AG09319 (cell line): ENCODE measurements at regions not wholly inside any gene's neighbourhood (a gene's known extent, or its start where the extent isn't known, plus 50 kb on each side); places are given as distances from the start of the nearest gene placed in this dataset.
"Not testable (repeated sequence)": the region's sequence is repeated elsewhere in the genome, so short reads cannot be mapped to it uniquely, and the experiment has no call there.

ENCODE experiments used
- DNase-seq: peaks from one replicate; pipeline ENCODE4 v3.0.0-alpha.2; 2010; ENCODE audit warnings: low read depth; ENCODE audit errors: extremely low read depth
- TF ChIP-seq, protein P1 (sequence below): IDR thresholded peaks from 2 replicates; pipeline ENCODE4 v1.5.1; 2011; ENCODE audit warnings: low read depth, mild to moderate bottlenecking, inconsistent platforms, low read length, moderate library complexity

DNA sequence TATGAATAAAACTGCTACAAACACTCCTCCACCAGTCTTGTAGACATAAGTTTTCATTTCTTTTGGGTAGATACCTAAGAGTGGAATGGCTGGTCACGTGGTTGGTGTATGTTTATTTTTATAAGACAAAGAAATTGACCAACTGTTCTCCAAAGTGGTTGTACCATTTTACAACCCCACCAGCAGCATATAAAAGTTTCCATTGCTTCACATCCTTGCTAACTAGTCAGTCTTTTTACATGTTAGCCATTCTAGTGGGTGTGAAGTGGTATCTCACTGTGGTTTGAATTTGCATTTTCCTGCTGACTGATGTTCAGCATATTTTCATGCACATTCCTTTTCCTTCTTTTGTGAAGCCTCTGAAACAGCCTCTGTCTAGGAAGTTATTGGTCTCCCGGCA lies 76.2 kb upstream of the ADGRG2 start:
- TF ChIP-seq, protein P1, sequence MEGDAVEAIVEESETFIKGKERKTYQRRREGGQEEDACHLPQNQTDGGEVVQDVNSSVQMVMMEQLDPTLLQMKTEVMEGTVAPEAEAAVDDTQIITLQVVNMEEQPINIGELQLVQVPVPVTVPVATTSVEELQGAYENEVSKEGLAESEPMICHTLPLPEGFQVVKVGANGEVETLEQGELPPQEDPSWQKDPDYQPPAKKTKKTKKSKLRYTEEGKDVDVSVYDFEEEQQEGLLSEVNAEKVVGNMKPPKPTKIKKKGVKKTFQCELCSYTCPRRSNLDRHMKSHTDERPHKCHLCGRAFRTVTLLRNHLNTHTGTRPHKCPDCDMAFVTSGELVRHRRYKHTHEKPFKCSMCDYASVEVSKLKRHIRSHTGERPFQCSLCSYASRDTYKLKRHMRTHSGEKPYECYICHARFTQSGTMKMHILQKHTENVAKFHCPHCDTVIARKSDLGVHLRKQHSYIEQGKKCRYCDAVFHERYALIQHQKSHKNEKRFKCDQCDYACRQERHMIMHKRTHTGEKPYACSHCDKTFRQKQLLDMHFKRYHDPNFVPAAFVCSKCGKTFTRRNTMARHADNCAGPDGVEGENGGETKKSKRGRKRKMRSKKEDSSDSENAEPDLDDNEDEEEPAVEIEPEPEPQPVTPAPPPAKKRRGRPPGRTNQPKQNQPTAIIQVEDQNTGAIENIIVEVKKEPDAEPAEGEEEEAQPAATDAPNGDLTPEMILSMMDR = no peak
- DNase-seq = no peak

DNA sequence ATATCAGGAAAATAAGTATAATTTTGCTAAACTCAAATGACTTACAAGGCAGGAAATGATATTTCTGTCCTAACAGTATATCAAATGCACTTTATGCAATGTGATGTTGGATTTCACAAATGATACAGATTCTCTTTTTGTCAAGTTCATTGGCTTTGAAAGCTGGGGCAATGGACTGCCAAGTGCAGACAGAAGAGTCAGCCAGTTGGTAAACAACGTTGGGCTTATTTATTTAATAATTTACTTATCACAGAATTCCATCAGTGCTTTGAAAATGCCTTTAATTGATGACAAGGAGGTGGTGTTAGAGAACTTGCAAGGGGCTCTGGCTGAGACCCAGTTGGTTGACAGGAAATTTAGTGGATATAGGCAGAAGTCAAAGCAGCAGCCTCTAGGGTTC lies 79.9 kb upstream of the ADGRG2 start:
- TF ChIP-seq, protein P1 = no peak
- DNase-seq = no peak

- no peak for DNase-seq
- TF ChIP-seq, protein P1 = no peak
Measured at GRCh38 chrX:19204636-19205035, 82.4 kb upstream of the ADGRG2 start.

GRCh38 chrX:19212037-19212436 lies 89.8 kb upstream of the ADGRG2 start:
- TF ChIP-seq, protein P1 = no peak
- DNase-seq = no peak

- TF ChIP-seq, protein P1 = no peak
Measured at GRCh38 chrX:19213610-19214152, 91.4 kb upstream of the ADGRG2 start.

DNA sequence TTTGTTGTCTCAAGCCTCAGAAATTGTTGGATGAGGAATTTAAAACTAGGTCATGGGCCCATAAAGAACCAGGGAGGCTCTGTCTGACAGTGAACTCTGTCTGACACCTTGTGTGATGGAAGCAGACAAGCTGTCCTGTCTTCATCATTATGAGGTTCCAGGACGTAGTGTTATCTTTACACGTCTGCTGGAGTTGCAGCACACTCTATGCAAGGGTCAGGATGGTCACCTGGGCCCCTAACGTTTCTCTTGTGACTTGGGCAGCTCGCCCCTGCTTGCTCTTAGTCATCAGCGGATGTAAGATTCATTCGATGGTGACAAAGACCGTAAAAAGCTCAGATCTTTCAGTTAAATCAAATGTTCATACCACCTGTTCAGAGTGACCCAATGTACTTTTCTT lies 92.0 kb upstream of the ADGRG2 start:
- TF ChIP-seq, protein P1 = no peak
- DNase-seq = no peak

More at GRCh38 chrX:19213610-19214152, 91.4 kb upstream of the ADGRG2 start:
- no peak for DNase-seq

DNA sequence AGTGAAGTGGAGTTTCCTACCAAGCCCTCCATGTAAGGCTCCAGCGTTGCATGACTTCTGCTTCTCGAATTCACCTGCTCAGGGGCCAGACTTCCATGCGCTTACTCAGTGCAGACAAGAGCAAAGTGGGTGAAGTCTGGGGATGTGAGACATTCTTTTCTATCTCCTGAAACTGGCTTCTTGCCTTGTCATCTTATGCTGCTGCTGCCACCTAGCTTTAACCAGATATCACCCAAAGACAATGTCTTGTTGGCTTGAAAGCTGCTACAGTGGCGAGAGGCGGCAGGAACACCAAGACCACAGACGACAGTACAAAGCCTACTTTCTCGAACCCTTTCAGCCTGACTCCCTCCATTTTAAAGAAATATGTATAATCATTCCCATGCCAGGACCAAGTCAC lies 103.6 kb upstream of the ADGRG2 start:
- DNase-seq = no peak
- TF ChIP-seq, protein P1 = peak; percentile 2

DNA sequence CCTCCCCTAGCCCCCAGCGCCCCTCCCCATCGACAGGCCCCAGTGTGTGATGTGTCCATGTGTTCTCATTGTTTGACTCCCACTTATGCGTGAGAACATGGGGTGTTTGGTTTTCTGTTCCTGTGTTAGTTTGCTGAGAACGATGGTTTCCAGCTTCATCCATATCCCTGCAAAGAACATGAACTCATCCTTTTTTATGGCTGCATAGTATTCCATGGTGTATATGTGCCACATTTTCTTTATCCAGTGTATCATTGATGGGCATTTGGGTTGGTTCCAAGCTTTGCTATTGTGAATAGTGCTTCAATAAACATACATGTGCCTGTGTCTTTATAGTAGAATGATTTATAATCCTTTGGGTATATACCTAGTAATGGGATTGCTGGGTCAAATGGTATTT lies 107.6 kb upstream of the ADGRG2 start:
- not testable (repeated sequence) for DNase-seq
